Prostate gland (tissue), 2 donors: ENCODE measurements at regions not wholly inside any gene's neighbourhood (a gene's known extent, or its start where the extent isn't known, plus 50 kb on each side); places are given as distances from the start of the nearest gene placed in this dataset.

Source experiments
- CTCF ChIP-seq, 4 experiments: fragments of 200-600 bp in 2 of 4; fragments of 450-650 bp in 2 of 4; sonication (generic) in 2 of 4; IDR thresholded peaks; 1 replicate in 3 of 4; 2 replicates in 1 of 4; pipeline ENCODE4 v1.5.1; 2016 to 2019; ENCODE audit warnings: antibody characterized with exemption in 4 of 4, mild to moderate bottlenecking in 2 of 4, moderate library complexity in 2 of 4
- POLR2A ChIP-seq: fragments of 450-650 bp; IDR thresholded peaks from one replicate; pipeline ENCODE4 v1.6.1; 2016; ENCODE audit warnings: antibody characterized with exemption, mild to moderate bottlenecking

DNA sequence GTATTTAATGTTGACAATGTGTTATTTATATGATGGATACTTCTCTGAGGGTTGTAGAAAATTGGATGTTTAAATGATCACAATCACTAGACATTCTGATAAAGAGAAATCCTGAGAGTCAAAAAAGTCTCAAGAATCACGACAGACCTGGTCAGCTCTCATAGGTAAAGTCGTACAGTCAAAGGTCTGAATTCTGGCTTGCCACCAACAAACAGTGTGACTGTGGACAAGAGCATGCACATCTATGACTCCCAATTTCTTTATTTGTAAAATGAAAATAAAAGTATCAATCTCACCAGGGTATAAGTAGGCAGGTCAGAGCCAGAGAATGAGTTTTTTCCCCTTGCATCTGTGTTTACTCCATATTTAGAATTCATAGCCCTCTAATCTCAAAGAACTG, 556.7 kb downstream of the FAM181B start:
- TF ChIP-seq POLR2A (no peak), CTCF (IDR thresholded peaks at IDR 0.05) (no peak)
